Stimulated activated CD8-positive, alpha-beta memory T cell treated with anti-CD3 and anti-CD28 coated beads, Interleukin-7, amount 100 ng/mL, for 4 hours (primary cell): ENCODE measurements at regions not wholly inside any gene's neighbourhood (a gene's known extent, or its start where the extent isn't known, plus 50 kb on each side); places are given as distances from the start of the nearest gene placed in this dataset.
A peak's percentile ranks its signal among the peaks of the same experiment; 100 is the strongest.
"Not testable (repeated sequence)": the region's sequence is repeated elsewhere in the genome, so short reads cannot be mapped to it uniquely, and the experiment has no call there.

Experiments
- DNase-seq, 2 donors: peaks; one replicate each; pipeline ENCODE4 v3.0.0-alpha.2; 2020; ENCODE audit warnings: low read depth in 2 of 2

DNA sequence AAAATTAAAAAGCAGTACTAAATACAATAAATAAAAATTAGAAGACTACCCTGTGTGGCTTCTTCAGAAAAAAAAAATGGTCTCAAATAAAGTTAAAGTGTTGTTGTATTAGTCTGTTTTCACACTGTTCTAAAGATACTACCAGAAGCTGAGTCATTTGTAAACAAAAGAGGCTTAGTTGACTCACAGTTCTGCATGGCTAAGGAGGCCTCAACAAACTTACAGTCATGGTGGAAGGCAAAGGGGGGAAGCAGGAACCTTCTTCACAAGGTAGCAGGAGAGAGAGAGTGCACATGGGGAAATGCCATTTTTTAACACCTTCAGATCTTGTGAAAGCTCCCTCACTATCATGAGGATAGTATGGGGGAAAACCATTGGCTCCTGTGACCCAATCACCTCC is 612.8 kb downstream of the RNF144A start:
- DNase-seq, result no peak

DNA sequence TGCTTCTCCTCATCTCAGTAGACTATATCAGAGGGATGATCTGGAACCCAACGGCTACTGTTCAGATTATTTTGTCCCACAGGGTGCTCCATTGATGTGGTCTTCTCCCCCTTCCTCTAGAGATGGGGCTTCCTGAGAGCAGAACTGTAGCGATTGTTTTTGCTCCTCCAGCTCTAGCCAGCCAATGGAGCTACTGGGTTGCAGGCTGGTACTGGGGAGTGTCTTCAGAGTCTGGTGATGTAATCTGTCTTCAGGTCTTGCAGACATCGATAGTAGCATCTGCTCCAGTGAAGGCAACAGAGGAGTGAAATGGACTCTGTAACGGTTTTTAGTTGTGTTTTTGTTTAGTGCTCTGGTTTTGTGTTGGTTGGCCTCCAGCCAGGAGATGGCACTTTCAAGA is 621.9 kb downstream of the RNF144A start:
- DNase-seq, result no peak

DNA sequence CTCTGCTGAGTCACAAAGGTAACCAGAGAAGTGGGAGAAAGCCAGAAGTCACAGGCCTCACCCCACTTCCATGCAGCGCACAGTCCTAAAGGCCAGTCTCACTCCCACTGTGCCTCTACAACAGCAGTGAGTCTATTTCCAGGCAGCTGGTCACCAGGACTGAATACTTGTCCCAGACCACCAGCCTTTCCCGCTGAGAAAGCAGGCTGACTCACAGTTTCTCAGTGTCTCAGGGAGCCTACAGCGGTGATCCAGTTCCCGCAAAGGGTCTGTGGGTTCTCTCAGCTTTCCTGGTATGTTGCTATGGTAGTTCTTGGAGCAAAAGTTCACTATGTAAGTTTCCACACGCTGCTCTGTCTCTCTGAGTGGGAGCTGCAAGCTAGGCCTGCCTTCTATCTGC is 622.5 kb downstream of the RNF144A start:
- DNase-seq, result no peak

DNA sequence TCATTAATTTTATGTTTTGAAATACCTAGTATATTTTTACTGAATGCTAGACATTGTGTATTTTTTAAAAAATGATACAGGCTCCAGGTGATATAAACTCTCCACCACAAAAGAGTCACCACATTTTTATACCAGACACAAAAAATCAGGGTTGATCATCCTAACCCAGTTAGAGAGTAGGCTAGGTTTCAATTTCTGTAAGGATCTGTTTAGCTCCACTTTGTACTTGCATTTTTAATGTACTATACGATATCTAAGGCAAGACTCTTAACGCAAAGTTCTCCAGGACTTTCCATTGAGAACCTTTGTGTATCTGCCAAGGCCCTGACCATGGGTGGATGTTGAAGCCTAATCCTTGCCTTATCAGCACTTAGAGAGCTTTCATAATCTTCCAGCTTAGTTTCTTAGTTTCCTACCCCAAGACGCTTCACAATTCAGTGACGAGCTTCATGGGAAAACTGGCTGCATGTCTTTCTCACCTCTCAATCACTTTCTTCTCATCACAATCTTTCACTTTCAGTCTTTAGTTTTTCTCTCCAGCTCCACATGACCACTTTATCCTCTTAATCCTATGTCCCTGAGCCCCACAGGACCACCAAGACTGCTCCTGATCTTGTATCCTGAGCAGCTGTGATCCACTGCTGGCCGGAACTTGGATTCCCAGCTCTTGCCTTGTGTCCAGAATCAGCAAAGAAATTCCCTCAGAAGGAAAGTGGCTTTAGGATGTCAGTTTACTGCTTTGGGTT is 635.8 kb downstream of the RNF144A start:
- DNase-seq, result no peak

DNA sequence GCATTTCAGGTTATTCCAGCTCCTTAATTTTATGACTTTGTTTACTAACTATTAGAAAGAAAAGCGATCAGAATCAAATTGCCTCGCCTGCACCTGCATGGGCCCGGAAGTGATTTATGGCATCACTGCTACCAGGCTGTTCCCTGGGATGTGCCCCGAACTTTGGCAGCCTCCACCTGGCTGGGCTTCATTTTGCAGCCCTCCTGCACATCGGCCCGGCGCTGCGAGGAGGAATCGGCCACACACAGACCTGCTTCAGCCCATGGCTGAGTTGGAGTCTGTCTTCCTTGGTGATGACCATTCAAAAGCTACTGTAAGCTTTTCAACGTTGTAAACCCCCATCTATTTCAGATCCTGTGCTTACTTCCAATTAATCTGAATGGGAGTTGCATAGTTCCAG is 638.0 kb downstream of the RNF144A start:
- no peak for DNase-seq

DNA sequence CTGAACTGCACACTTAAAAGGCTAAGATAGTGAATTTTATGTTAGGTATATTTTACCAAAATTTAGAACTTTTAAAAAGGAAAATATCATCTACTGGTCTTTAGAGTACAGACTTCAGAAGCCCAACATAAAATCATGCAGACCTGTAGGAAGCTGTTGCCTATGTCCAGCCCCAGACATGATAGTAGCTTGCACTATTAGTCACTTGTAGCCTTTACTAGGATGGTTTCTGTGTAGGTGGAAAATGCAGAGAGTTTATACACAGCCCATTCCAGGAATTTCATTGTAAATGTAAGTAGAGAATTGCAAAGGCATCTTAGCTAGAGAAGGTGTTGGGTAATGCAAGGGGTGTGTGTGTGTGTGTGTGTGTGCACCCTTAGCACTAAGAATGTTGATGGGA is 640.2 kb downstream of the RNF144A start:
- DNase-seq, result no peak

DNA sequence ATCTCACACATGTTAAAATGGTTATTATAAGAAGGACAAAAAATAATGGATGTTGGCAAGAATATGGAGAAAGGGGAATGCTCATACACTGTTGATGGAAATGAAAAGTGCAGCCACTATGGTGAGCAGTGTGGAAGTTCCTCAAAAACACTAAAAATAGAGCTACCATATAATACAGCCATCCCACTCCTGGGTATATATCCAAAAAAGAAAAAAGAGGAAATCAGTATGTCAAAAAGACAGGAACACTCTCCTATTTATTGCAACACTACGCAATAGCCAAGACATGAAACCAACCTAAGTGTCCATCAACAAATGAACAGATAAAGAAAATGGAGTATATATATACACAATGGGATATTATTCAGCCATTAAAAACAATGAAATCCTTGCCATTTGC is 642.6 kb downstream of the RNF144A start:
- no peak for DNase-seq

DNA sequence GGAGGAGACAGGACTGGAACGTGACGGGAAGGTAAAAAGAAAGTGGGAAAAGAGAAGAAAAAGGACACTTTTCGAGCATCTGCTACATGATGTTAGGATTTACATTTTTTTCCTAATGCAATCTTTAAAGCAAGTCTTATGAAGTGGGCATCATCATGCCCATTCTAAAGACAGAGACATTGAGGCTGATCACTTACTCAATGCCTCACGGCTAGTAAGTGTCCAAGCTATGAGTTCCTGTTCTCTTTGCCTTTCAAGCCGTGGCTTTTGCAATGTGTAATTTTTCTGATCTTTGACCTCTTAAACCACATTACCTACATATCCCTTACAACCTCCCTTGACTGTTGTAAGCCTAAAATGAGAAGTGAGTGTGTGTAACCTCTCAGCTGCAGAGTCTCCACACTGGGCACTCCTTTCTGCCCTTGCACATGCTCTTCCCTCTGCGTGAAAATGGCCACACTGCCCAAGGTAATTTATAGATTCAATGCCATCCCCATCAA is 649.2 kb downstream of the RNF144A start:
- DNase-seq, result no peak

DNA sequence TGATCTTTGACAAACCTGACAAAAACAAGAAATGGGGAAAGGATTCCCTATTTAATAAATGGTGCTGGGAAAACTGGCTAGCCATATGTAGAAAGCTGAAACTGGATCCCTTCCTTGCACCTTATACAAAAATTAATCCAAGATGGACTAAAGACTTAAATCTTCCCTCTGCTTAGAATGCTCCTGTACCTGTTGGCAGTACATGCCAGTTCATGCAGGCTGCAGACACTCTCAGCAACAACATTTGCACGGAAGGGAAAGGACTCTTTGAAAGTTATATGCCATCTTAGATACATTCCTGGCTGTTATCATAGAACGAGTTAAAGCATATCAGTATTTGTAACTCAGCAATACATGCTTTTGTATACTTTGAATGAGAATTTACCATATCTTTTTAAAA is 649.9 kb downstream of the RNF144A start:
- DNase-seq, result not testable (repeated sequence)

DNA sequence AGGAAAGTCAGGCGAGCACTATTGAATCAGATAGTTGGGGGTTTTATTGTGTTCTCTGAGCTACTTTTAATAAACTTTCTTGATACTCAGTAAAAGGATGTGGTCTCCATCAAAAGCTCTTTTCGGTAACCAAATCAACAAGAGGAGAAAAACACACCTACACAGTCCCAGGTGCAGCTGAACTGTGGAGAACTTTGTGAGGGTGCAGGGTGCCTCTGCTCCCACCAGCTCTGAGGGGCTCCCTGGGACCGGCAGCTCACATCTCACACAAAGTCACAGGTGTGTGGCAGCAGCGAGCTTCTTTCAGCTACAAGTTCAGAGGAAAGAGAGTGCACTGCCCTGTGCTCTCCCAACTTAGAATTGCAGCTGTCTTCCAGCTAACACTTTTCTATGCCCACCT is 650.4 kb downstream of the RNF144A start:
- DNase-seq, result peak; percentile 14 to 27

DNA sequence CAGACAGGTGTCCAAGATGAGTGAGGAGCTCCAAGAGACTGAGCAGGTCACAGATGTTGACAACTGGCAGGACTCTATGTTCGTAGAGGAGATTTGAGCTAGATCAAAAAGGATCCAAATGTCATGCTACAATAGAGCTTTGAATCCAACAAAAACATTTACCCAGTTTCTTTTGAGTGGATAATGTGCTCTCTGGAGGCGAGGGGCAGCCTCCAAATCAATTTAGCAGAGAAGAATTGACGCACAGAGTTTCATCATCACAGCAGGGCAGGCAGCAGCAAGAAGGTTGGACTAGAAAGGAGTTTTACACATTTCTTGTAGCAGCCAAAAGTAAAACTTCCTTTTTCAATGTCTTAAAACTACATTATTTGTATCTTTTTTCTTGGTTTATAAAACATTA is 653.0 kb downstream of the RNF144A start:
- no peak for DNase-seq

DNA sequence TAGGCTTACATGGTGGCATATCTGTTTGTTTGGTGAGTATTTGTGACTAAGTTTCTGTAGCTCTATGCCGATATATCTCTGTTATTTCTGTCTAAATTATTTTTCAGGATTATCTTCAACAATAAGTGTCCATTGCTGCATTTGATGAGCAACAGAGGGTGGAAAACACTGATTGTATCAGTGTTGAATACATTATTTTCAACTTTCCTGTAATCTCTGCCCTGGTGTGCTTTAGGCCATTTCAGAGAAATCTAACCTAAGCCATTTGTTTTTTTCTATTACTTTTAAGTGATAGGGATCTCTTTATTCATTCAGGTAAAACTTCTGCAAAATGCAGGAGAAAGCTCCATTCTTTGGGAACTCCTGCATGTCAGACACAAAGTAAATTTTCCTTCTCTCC is 654.5 kb downstream of the RNF144A start:
- no peak for DNase-seq

DNA sequence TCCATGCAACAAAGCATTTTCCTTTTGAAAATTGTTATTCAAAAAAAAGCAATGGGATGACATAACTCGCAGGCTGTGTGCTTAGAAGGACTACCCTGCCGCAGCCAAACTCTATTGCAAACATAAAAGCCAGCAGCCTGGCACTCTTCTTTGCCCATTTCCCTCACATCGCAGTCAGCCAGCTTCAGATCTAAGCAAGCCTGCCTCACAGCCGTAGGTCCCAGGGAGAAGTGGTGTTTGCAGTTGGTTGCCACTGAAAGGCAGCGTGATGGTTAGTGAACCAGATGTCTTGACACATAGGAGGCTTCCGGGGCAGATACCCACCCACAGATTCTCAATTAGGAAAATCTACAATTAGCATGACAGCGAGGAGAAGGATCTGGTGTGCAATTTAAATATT is 655.2 kb downstream of the RNF144A start:
- DNase-seq, result peak; percentile 7 to 8

DNA sequence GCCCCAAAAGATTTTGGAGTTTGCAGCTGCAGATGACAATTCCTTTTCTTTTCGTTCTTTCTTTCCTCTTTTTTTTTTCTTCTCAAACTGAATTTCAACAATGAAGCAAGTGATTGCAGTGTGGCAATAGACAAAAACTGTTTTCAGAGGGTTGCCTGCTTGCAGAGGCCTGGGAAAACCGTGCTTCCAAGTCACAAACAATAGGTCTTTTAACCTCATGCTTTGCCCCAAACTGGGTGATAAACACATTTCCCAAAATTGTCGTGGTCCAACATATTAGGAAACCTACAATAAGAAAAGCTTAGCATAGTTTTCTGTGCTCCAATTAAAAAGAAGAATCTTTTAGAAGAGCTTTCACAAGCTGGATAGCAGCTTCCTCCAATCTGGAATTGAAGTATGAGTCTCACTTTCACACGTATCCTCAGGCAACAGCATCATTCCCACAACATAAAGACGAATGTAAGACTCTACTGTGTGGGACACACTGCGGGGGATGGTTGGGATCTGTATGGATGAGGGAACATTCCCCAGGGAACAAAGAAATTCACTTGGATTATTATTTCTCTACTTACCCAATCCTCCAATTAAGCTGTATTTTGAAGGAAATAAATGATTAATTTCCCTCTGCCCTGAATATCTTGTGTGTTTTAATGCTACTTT is 656.1 kb downstream of the RNF144A start:
- no peak for DNase-seq

DNA sequence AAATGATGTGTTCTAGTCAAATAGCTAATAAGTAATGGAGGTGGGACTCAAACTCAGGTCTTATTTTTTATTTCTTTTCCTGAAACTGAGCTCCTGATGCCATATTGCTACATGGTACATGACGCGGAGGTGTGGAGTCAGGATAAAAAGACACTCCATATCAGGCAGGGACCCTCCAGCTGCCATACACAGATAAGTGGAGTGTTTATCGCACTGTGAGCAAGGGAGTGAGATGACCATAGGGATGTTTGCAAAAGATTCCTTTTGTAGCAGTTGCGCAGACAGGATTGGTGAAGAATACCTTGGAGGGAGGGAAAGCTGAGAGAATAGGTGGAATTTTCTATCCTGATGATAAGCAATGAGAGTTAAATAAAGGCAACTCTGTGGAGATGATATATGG is 657.2 kb downstream of the RNF144A start:
- DNase-seq, result no peak

DNA sequence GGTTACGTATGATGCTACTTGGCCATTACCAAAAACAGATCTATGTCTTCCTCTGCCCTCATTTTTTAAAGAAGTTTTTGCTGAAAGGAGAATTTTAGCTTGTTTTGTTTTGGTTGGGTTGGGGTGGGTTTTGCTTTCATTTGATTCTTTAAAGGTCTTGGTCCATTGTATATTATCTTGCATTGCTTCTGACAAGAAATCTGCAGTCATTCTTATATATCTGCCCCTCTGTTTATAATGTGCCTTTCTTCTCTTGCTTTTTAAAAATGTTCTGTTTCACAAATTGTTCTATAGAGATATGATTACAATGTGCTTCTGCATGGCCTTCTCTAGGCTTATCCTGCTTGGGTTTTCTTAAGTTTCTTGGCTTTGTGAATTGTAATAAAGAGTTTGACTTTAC is 660.6 kb downstream of the RNF144A start:
- DNase-seq, result no peak

DNA sequence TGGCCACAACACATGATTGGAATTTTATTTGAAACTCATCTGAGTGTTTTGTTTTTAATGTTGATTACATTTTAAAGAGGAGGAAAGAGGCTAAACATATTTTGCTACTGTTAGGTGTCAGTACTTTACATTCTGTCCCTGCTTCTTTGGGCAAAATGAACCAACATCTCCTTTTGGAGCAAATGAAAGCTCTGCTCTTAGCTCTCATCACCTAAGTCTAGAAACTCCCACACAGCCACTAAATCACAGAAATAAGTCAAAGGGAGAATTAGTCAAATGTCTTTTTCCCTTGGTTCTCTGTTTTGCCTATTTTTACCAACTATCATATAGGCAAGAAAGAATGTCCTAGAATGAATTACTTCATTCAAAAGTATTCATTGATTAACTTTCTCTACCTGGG is 666.8 kb downstream of the RNF144A start:
- no peak for DNase-seq

DNA sequence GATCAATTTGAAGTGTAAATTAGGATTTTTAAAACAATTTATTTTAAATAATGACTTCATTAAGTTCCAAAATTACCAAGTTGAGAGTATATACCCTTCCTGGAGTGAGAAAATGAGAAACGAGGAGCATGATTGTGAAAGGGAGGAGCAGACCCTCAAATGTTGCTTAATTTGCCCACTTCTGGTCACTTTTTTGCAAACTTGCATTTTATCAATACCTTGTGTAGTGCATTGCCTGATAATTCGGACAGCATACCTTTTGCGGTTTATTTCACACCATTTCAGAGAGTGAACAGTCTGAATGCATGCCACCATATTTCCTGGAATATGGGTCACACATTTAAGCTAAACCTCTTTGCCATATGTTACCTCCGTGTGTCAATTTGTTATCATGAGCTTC is 669.7 kb downstream of the RNF144A start:
- DNase-seq, result no peak

DNA sequence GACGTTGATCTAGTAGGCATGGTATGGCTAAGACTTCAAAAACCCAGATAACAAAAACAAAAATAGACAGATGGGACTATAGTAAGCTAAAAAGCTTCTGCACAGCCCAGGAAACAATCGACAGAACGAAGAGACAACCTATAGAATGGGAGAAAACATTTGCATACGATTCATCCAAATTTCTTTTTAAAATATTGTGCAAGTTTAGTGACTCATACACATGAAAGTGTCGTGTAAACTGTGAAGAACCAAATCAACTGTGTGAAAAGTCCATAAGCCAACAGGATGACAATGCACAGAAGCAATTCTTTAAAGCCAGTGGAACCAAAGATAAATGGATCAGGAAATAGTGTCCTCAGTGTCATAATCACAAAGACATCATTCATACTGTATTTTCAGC is 671.1 kb downstream of the RNF144A start:
- no peak for DNase-seq

DNA sequence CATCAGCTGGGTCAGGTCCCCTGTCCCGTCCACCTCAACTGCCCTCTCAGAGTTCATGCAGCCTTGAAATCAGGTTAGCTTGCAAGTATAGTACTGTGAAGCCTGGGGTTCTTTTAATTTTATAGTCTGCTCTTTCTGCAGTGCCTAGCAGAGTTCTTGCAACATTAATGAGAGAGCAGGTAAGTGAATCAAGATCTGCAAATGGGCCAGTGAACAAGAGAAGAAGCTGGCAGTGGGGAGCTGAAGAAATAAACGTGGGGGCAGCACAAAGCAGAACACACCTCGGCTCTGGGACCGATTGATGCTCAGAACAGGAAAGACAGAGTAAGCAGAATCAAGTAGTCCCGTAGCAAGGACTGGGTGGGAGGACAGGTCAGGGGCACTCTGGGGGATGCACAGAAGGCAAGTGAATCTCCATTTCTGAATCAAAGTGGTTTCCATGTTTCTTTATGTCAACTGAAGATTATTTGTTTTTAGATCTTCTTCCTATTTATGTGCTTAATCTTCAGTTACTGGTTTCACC is 675.5 kb downstream of the RNF144A start:
- DNase-seq, result no peak

DNA sequence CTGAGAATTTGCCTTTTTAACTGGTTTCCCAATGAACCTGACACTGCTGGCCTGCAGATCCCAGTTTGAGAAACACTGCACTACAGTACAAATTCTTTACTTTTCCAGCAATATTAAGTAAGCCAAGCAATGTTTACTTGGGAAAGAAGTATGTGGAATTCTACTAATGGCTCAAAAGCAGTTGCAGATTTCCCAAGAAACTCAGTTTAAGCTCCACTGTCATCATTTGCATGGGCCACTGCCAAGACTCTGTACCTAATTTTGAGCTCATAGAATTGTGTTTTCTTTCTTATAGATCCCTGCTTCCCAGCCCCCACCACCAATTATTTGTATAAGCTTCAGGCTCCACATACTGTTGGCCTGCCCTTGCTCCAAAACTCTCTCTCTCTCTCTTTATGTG is 676.1 kb downstream of the RNF144A start:
- no peak for DNase-seq

DNA sequence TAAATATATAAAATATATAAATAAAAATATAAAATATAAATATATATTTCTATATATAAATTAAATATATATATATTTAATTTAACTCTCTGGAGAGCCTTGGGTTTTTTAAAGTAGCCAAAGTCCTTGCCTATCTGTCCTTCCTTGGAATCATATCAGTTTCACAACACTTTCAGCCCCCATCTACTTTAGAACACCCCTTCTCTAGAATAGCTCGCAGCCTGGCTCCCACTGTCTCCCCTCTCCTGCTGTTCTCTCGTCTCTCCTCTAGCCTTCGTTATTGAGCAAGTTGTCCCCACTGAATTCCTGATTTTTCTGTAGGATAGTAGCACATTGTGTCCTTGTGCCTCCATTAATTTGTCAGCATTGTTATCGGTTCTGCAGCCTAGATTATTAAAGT is 677.0 kb downstream of the RNF144A start:
- no peak for DNase-seq

DNA sequence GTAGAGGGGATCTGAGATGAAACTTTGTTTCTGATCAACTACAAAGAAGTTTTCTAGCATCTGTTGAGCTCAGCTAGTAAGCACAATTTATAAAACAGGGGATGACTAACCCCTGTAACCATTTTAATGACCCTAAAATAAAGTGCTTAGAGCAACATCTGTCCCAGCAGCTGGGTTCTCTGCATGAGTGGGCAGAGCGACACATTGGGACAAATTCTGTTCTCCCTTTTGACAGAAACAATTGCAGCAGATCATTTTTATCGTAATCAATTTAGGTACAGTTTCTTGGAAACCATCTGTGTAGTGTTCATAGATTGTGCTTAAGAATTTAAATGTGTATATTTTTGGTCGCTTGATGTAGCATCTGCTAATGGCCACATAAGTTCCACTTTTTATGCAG is 678.0 kb downstream of the RNF144A start:
- no peak for DNase-seq
